ENCODE measurements at regions not wholly inside any gene's neighbourhood (a gene's known extent, or its start where the extent isn't known, plus 50 kb on each side); places are given as distances from the start of the nearest gene placed in this dataset.

DNA sequence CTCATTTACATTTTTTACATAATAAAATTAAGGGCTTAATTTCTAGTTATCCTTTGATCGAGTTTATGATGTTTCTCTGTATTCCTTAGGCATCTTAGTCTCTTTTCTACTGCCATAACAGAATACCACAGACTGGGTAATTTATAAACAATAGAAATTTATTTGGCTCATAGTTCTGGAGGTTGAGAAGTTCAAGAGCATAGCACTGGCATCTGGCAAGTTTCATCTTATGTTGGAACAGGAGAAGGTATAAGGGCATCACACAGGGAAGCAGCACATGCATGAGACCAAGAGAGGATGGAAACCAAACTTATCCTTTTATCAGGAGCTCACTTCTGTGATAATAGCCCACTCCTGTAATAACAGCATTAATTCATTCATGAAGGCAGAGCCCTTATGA, 284.9 kb upstream of the COX7C start:
- H3K27me3 ChIP-seq (ENCODE audit: control insufficient read depth in 1 of 2, insufficient read depth in 2 of 2, low read length in 2 of 2) = no peaks in the 10 kb centered on the region
- H3K4me3 ChIP-seq (ENCODE audit: low read depth in 1 of 2, low read length in 2 of 2) = no peak overlapping the region
- no peak overlapping the region for H3K9ac ChIP-seq (ENCODE audit: low read depth in 1 of 2, low read length in 2 of 2)
- H3K4me1 ChIP-seq (ENCODE audit: control insufficient read depth in 1 of 2, insufficient read depth in 2 of 2, low read length in 2 of 2) = no peaks in the 10 kb centered on the region
- no peaks in the 10 kb centered on the region for H3K36me3 ChIP-seq (ENCODE audit: control insufficient read depth in 1 of 2, insufficient read depth in 2 of 2, low read length in 2 of 2)
- no peak overlapping the region for H3K27ac ChIP-seq (ENCODE audit: low read depth, low read length)
- H3K9me3 ChIP-seq (ENCODE audit: control insufficient read depth in 1 of 2, low read length in 2 of 2) = no peaks in the 10 kb centered on the region

DNA sequence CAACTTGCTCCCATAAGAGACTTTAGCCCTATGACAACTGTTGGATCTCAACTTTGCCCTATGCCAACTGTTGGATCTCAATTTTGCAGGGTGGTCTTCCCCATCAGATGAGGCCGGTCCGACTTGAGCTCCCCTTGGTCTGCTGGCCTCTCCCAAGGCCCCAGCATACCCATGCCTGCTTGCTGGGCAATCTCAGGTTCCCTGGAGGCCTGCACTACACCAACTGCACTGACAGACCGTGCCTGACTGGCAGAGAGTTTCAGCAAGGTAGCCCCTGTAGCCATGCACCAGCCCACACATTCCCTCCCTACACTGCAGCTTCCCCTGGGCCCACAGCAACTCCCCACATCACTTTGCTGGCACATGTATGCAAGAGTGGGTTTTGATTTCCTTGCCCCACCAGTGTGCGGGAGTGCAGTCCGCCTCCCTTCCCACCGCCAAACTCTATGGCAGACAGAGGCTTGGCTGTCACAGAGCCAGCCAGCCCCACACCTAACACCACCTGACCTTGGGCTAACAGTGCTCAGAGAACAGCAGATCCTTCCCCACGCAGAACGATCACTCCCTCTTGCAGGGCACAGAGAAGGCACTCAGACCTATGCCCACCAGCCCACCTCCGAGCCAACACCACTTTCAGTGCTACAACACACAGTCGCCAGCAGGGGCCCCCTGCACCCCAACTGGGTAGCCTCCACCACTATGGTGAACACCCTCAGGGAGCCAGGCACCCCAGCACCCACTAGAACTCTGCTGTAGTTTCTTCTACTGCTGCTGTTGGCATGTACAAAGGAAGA, 279.9 kb upstream of the COX7C start:
- Histone ChIP-seq H3K9me3 (ENCODE audit: control insufficient read depth in 1 of 2, low read length in 2 of 2) (no peaks in the 10 kb centered on the region), H3K27me3 (ENCODE audit: control insufficient read depth in 1 of 2, insufficient read depth in 2 of 2, low read length in 2 of 2) (no peaks in the 10 kb centered on the region), H3K4me1 (ENCODE audit: control insufficient read depth in 1 of 2, insufficient read depth in 2 of 2, low read length in 2 of 2) (no peaks in the 10 kb centered on the region), H3K36me3 (ENCODE audit: control insufficient read depth in 1 of 2, insufficient read depth in 2 of 2, low read length in 2 of 2) (no peaks in the 10 kb centered on the region), H3K27ac (ENCODE audit: low read depth, low read length) (no peak overlapping the region), H3K4me3 (ENCODE audit: low read depth in 1 of 2, low read length in 2 of 2) (no peak overlapping the region), H3K9ac (ENCODE audit: low read depth in 1 of 2, low read length in 2 of 2) (no peak overlapping the region)

DNA sequence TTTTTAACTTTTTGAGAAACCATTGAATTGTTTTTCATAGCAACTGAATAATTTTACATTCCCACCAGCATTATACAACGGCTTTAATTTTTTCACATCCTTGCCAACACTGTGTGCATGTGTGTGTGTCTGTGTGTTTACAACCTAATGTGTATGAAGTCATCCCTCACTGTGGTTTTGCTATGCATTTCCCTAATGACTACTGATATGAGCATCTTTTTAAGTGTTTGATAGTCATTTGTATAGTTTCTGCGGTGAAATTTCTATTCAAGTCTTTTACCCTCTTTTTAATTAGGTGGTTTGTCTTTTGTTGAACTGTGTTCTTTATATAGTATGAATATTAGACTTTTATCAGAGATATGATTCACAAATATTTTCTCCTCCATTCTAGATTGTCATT, 263.1 kb upstream of the COX7C start:
- no peaks in the 10 kb centered on the region for H3K27me3 ChIP-seq (ENCODE audit: control insufficient read depth in 1 of 2, insufficient read depth in 2 of 2, low read length in 2 of 2)
- H3K9ac ChIP-seq (ENCODE audit: low read depth in 1 of 2, low read length in 2 of 2) = no peak overlapping the region
- H3K4me3 ChIP-seq (ENCODE audit: low read depth in 1 of 2, low read length in 2 of 2) = no peak overlapping the region
- no peaks in the 10 kb centered on the region for H3K4me1 ChIP-seq (ENCODE audit: control insufficient read depth in 1 of 2, insufficient read depth in 2 of 2, low read length in 2 of 2)
- H3K36me3 ChIP-seq (ENCODE audit: control insufficient read depth in 1 of 2, insufficient read depth in 2 of 2, low read length in 2 of 2) = no peaks in the 10 kb centered on the region
- H3K27ac ChIP-seq (ENCODE audit: low read depth, low read length) = no peak overlapping the region
- H3K9me3 ChIP-seq (ENCODE audit: control insufficient read depth in 1 of 2, low read length in 2 of 2) = no peaks in the 10 kb centered on the region

DNA sequence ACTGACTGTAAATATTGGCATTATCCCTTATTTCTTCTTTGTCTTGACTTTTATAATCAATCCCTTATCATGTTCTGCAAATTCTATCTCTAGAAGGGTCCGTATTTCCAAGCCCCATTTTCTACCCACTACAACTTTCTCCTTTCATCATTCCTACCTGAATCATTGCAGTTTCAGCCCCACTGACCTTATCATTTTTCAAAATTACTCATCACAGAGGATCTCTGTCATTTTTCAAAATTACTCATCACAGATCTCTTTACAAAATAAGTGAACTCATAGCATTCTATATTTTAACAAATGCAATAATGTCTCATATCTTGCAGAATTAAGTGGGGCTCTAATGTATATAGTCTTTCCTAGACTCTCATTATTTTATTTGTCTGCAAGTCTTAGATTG, 256.9 kb upstream of the COX7C start:
- Histone ChIP-seq H3K4me3 (ENCODE audit: low read depth in 1 of 2, low read length in 2 of 2) (no peak overlapping the region), H3K4me1 (ENCODE audit: control insufficient read depth in 1 of 2, insufficient read depth in 2 of 2, low read length in 2 of 2) (no peaks in the 10 kb centered on the region), H3K36me3 (ENCODE audit: control insufficient read depth in 1 of 2, insufficient read depth in 2 of 2, low read length in 2 of 2) (no peaks in the 10 kb centered on the region), H3K9me3 (ENCODE audit: control insufficient read depth in 1 of 2, low read length in 2 of 2) (no peaks in the 10 kb centered on the region), H3K27me3 (ENCODE audit: control insufficient read depth in 1 of 2, insufficient read depth in 2 of 2, low read length in 2 of 2) (no peaks in the 10 kb centered on the region), H3K27ac (ENCODE audit: low read depth, low read length) (no peak overlapping the region), H3K9ac (ENCODE audit: low read depth in 1 of 2, low read length in 2 of 2) (no peak overlapping the region)

DNA sequence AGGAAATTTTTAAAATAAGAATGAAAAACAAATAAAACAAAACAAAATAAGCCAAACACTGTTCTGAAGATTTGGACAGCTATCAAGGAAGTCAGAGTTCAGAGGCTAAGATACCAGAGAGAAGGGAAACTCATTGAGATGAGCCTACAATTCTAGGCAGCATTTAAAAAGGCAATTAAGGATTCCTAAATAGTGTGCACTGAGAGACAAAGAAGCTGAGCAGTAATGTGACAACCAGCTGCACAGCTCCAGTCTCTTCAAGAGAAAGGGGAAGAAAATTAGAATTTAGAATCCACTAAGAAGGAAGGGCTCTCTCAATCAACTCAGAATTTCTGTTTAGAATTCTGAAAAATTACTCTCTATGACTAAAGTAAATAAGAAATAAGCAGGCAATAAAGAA, 246.7 kb upstream of the COX7C start:
- Histone ChIP-seq H3K36me3 (ENCODE audit: control insufficient read depth in 1 of 2, insufficient read depth in 2 of 2, low read length in 2 of 2) (no peaks in the 10 kb centered on the region), H3K27ac (ENCODE audit: low read depth, low read length) (no peak overlapping the region), H3K4me1 (ENCODE audit: control insufficient read depth in 1 of 2, insufficient read depth in 2 of 2, low read length in 2 of 2) (no peaks in the 10 kb centered on the region), H3K9me3 (ENCODE audit: control insufficient read depth in 1 of 2, low read length in 2 of 2) (no peaks in the 10 kb centered on the region), H3K27me3 (ENCODE audit: control insufficient read depth in 1 of 2, insufficient read depth in 2 of 2, low read length in 2 of 2) (no peaks in the 10 kb centered on the region), H3K4me3 (ENCODE audit: low read depth in 1 of 2, low read length in 2 of 2) (no peak overlapping the region), H3K9ac (ENCODE audit: low read depth in 1 of 2, low read length in 2 of 2) (no peak overlapping the region)

DNA sequence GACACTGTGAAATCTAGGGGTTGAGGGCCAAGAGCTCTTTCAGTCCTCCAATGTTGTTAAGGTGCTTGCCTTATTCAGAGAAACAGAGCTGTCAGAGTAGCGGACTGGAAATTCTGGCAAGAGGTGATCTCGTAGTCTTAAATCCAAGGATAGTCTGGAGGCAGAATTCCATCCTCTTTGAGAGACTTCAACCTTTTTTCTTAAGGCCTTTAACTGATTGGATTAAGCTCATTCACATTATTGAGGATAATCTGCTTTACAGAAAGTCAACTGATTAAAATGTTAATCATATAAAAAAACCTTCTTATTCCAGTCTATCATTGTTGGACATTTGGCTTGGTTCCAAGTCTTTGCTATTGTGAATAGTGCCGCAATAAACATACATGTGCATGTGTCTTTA, 243.1 kb upstream of the COX7C start:
- H3K4me3 ChIP-seq (ENCODE audit: low read depth in 1 of 2, low read length in 2 of 2) = no peak overlapping the region
- no peaks in the 10 kb centered on the region for H3K9me3 ChIP-seq (ENCODE audit: control insufficient read depth in 1 of 2, low read length in 2 of 2)
- no peaks in the 10 kb centered on the region for H3K4me1 ChIP-seq (ENCODE audit: control insufficient read depth in 1 of 2, insufficient read depth in 2 of 2, low read length in 2 of 2)
- H3K27me3 ChIP-seq (ENCODE audit: control insufficient read depth in 1 of 2, insufficient read depth in 2 of 2, low read length in 2 of 2) = no peaks in the 10 kb centered on the region
- H3K27ac ChIP-seq (ENCODE audit: low read depth, low read length) = no peak overlapping the region
- no peaks in the 10 kb centered on the region for H3K36me3 ChIP-seq (ENCODE audit: control insufficient read depth in 1 of 2, insufficient read depth in 2 of 2, low read length in 2 of 2)
- H3K9ac ChIP-seq (ENCODE audit: low read depth in 1 of 2, low read length in 2 of 2) = no peak overlapping the region

DNA sequence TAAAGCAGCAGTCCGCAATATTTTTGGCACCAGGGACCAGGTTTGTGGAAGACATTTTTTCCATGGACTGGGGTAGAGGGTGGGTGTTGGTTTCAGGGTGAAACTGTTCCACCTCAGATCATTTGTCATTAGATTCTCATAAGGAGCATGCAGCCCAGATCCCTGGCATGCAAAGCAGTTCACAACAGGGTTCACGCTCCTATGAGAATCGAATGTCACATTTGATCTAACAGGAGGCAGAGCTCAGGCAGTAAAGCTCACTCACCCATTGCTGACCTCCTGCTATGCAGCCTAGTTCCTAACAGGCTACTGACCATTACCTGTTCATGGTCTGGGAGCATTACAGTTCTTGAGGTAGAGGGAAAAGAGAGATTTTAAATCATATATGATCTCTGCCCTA, 241.5 kb upstream of the COX7C start:
- Histone ChIP-seq H3K9me3 (ENCODE audit: control insufficient read depth in 1 of 2, low read length in 2 of 2) (no peaks in the 10 kb centered on the region), H3K4me3 (ENCODE audit: low read depth in 1 of 2, low read length in 2 of 2) (no peak overlapping the region), H3K27me3 (ENCODE audit: control insufficient read depth in 1 of 2, insufficient read depth in 2 of 2, low read length in 2 of 2) (no peaks in the 10 kb centered on the region), H3K9ac (ENCODE audit: low read depth in 1 of 2, low read length in 2 of 2) (no peak overlapping the region), H3K36me3 (ENCODE audit: control insufficient read depth in 1 of 2, insufficient read depth in 2 of 2, low read length in 2 of 2) (no peaks in the 10 kb centered on the region), H3K4me1 (ENCODE audit: control insufficient read depth in 1 of 2, insufficient read depth in 2 of 2, low read length in 2 of 2) (no peaks in the 10 kb centered on the region), H3K27ac (ENCODE audit: low read depth, low read length) (no peak overlapping the region)

DNA sequence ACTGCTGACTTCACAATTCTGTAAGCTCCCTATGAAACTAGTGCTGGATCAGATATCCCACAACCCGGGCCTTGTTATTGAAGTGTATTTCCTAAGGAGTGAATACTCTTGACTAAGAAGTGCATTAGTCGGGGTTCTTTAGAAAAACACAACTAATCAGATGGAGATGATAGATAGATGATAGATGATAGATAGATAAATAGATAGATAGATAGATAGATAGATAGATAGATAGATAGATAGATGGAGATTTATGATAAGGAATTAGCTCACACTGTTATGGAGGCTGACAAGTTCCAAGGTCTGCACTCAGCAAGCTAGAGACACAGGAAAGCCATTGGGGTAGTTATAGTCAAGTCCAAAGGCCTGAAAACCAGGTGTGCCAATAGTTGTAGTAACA, 214.6 kb upstream of the COX7C start:
- no peaks in the 10 kb centered on the region for H3K36me3 ChIP-seq (ENCODE audit: control insufficient read depth in 1 of 2, insufficient read depth in 2 of 2, low read length in 2 of 2)
- no peaks in the 10 kb centered on the region for H3K4me1 ChIP-seq (ENCODE audit: control insufficient read depth in 1 of 2, insufficient read depth in 2 of 2, low read length in 2 of 2)
- H3K9ac ChIP-seq (ENCODE audit: low read depth in 1 of 2, low read length in 2 of 2) = no peak overlapping the region
- H3K27me3 ChIP-seq (ENCODE audit: control insufficient read depth in 1 of 2, insufficient read depth in 2 of 2, low read length in 2 of 2) = no peaks in the 10 kb centered on the region
- no peak overlapping the region for H3K27ac ChIP-seq (ENCODE audit: low read depth, low read length)
- H3K9me3 ChIP-seq (ENCODE audit: control insufficient read depth in 1 of 2, low read length in 2 of 2) = no peaks in the 10 kb centered on the region
- no peak overlapping the region for H3K4me3 ChIP-seq (ENCODE audit: low read depth in 1 of 2, low read length in 2 of 2)

DNA sequence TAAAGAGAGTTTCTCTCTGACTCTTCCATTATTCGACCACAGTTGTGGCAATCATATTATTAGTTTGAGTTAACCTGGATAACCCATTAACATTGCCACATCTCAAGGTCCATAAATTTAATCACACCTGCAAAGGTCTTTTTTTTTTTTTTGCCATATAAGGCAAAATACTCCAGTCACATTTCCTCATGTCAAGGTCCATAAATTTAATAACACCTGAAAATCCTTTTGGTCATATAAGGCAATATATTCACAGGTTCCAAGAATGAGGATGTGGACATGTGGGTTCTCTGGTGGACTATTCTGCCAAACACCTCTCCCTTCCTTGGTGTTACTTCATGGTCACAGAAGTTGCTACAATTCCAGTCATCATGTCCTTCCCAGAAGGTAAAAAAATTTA, 213.5 kb upstream of the COX7C start:
- H3K9ac ChIP-seq (ENCODE audit: low read depth in 1 of 2, low read length in 2 of 2) = no peak overlapping the region
- H3K27me3 ChIP-seq (ENCODE audit: control insufficient read depth in 1 of 2, insufficient read depth in 2 of 2, low read length in 2 of 2) = no peaks in the 10 kb centered on the region
- no peaks in the 10 kb centered on the region for H3K36me3 ChIP-seq (ENCODE audit: control insufficient read depth in 1 of 2, insufficient read depth in 2 of 2, low read length in 2 of 2)
- no peak overlapping the region for H3K27ac ChIP-seq (ENCODE audit: low read depth, low read length)
- no peak overlapping the region for H3K4me3 ChIP-seq (ENCODE audit: low read depth in 1 of 2, low read length in 2 of 2)
- no peaks in the 10 kb centered on the region for H3K9me3 ChIP-seq (ENCODE audit: control insufficient read depth in 1 of 2, low read length in 2 of 2)
- H3K4me1 ChIP-seq (ENCODE audit: control insufficient read depth in 1 of 2, insufficient read depth in 2 of 2, low read length in 2 of 2) = no peaks in the 10 kb centered on the region

DNA sequence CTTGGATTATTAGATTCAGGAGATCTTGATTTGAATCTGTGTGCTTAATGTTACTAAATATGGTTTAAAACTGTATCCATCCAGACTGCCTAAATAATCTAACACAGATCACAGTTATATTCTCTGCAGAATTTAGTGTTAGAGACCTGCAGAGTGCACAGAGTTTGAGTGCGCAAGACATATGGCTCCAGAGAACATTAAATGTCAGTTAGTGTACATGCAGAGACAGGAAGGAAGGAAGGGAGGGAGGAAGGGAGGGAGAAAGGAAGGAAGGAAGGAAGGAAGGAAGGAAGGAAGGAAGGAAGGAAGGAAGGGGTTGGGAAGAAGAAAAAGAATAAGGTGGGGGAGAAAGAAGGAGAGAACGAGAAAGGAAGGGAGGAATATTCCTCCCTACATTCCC, 210.0 kb upstream of the COX7C start:
- Histone ChIP-seq H3K4me1 (ENCODE audit: control insufficient read depth in 1 of 2, insufficient read depth in 2 of 2, low read length in 2 of 2) (no peaks in the 10 kb centered on the region), H3K4me3 (ENCODE audit: low read depth in 1 of 2, low read length in 2 of 2) (no peak overlapping the region), H3K36me3 (ENCODE audit: control insufficient read depth in 1 of 2, insufficient read depth in 2 of 2, low read length in 2 of 2) (no peaks in the 10 kb centered on the region), H3K9ac (ENCODE audit: low read depth in 1 of 2, low read length in 2 of 2) (no peak overlapping the region), H3K27me3 (ENCODE audit: control insufficient read depth in 1 of 2, insufficient read depth in 2 of 2, low read length in 2 of 2) (no peaks in the 10 kb centered on the region), H3K9me3 (ENCODE audit: control insufficient read depth in 1 of 2, low read length in 2 of 2) (no peaks in the 10 kb centered on the region), H3K27ac (ENCODE audit: low read depth, low read length) (no peak overlapping the region)

DNA sequence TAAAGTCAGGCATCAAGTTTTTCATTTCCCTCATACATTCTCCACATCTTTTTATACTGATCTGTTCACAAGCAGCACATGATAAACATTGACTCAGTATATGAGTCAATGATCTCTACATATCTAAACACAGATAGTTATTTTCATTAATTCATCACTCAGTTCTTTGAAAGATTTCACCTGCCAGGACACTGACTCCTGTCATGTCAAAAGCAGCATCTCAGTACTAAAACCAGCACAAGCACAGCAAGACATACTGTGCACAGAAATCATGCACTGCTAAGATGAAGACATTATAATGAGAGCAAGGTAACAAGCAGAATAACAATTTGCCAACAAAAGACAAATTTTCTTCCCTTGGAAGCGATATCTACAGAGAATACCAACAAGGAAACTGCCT, 206.1 kb upstream of the COX7C start:
- Histone ChIP-seq H3K4me1 (ENCODE audit: control insufficient read depth in 1 of 2, insufficient read depth in 2 of 2, low read length in 2 of 2) (no peaks in the 10 kb centered on the region), H3K27me3 (ENCODE audit: control insufficient read depth in 1 of 2, insufficient read depth in 2 of 2, low read length in 2 of 2) (no peaks in the 10 kb centered on the region), H3K36me3 (ENCODE audit: control insufficient read depth in 1 of 2, insufficient read depth in 2 of 2, low read length in 2 of 2) (no peaks in the 10 kb centered on the region), H3K9me3 (ENCODE audit: control insufficient read depth in 1 of 2, low read length in 2 of 2) (no peaks in the 10 kb centered on the region), H3K27ac (ENCODE audit: low read depth, low read length) (no peak overlapping the region), H3K4me3 (ENCODE audit: low read depth in 1 of 2, low read length in 2 of 2) (no peak overlapping the region), H3K9ac (ENCODE audit: low read depth in 1 of 2, low read length in 2 of 2) (no peak overlapping the region)

Measured in duodenal mucosa (tissue), 2 donors.